ENCODE measurements at regions not wholly inside any gene's neighbourhood (a gene's known extent, or its start where the extent isn't known, plus 50 kb on each side); places are given as distances from the start of the nearest gene placed in this dataset.
"Not testable (repeated sequence)": the region's sequence is repeated elsewhere in the genome, so short reads cannot be mapped to it uniquely, and the experiment has no call there.

- DNase-seq = no peak
Observed at GRCh38 chr1:214991691-214992315, 90.7 kb upstream of the KCNK2 start.

- no peak for DNase-seq
Observed at GRCh38 chr1:214993419-214993818, 89.1 kb upstream of the KCNK2 start.

DNA sequence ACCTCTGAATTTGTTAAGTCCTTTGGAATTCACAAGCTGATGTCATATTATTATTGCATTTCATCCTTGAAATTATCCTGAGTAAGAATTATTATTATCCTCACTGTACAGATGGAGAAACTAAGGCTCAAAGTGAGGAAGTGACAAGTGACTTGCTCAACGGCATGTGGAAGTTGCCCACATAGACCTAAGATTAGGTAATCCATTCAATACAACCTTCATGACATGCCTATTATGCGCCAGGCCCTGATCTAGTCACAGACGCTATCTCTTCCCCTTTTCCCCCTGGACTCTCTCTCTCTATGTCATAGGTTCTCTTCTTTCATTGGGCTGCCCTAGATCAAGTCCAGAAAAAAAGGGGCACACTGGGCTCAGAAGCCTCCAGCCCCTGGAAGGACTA is 84.9 kb upstream of the KCNK2 start:
- no peak for DNase-seq

- no peak for DNase-seq
Observed at GRCh38 chr1:215001419-215002021, 81.0 kb upstream of the KCNK2 start.

- DNase-seq = peak; percentile 67
Observed at GRCh38 chr1:215002471-215002870, 80.1 kb upstream of the KCNK2 start.

DNA sequence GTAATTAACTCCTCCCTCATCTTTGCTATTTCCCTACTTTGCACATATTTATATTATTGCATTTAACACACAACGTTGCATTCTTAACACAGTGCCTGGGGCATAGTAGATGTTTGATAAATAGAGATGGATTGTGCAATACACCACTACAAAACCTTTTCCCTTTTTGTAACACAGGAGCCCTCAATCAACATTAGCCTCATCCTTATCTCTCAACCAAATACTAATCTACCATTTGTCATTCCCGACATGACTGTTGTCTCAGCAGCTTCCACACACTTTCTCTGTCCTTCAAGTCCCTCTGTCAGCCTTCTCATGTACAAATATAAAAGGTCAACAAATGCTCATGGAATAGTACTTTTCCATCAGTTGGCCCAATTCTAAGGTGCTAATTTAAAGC is 78.9 kb upstream of the KCNK2 start:
- DNase-seq = no peak

- DNase-seq = no peak
Observed at GRCh38 chr1:215004121-215004827, 78.3 kb upstream of the KCNK2 start.

DNA sequence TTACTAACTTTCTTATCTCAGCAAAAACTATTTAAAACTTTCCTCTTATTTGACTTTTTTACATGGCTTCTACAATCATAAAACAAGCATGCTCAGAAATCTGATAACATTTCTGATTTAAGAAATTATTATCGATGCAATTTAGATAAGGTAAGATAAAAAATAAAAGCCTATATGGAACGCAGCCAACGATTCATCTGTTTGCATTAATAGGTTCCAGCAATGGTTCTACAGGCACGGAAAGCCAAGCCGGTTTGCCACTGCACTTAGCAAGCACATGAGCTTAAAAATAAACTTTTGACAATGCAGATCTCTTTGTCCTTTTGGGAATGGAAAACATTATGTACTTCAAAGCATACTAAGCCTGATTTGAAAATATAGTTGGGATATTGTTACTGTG is 77.5 kb upstream of the KCNK2 start:
- no peak for DNase-seq

DNA sequence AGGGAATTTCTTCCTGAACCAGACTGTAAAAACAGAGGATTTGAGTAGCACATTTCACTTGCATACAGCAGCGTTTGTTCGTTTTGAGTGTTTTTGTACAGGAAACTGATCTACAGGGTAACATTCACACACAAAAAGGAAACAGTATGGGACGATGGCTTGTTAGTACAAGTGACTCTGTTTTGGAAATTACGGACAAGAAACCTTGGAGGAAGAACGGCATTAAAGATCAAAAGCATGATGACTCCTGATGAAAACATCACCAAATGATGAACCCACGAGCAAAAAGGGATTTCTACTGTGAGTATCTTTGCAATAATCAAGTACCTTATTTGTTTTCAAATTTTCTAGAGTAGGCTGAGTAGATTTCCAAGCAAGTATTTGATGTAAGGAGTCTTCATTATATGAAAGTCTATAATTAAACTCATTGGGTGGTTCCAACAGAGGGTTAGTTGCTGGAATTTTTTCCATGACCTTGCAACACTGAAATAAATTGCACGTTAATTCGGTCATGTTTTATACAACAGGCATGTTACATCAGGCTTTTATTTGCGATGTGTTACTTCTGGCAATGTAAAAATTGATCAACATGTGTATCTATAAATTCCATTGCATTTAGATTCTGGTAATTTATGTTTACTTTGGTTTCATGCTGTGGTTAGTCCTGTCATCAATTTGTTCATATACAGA is 76.7 kb upstream of the KCNK2 start:
- no peak for DNase-seq

DNA sequence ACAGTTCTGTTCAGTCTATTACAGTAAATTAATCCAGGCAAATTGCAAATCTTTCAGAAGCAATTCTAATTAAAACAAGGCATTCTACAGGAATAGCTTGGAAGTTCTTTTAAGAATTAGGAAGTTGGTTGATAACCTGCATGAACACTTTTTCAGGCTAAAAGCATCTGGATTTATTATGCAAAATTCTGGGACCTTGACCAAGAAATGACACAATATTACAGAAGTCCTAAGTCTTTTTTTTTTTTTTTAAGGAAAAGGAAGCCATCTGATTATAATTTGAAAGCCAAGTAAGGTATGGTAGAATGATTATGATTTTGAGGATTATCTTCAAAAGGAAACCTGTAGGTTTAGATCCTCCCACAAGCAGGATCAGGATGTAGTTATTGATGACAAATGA is 74.7 kb upstream of the KCNK2 start:
- no peak for DNase-seq

DNA sequence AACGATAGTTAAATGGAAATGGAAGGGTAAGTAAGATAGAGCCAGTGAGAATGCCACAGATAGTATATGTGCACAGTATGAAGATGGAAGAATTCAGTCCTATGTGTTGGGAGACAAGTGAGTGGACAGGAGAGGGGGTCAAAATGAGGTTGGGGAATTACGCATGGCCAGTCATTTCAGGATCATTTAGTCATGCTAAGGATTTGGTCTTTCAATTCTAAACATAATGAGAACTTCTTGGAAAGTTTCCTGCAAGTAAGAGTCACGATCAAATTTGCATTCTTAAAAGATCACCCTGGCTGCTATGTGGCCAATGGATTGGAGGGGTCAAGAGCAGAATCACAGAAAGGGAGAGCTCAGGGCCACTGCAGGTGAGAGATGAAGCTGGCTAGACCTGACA is 64.0 kb upstream of the KCNK2 start:
- no peak for DNase-seq

- no peak for DNase-seq
Observed at GRCh38 chr1:215022204-215022603, 60.3 kb upstream of the KCNK2 start.

GRCh38 chr1:215022741-215023141 is 59.8 kb upstream of the KCNK2 start:
- no peak for DNase-seq

DNA sequence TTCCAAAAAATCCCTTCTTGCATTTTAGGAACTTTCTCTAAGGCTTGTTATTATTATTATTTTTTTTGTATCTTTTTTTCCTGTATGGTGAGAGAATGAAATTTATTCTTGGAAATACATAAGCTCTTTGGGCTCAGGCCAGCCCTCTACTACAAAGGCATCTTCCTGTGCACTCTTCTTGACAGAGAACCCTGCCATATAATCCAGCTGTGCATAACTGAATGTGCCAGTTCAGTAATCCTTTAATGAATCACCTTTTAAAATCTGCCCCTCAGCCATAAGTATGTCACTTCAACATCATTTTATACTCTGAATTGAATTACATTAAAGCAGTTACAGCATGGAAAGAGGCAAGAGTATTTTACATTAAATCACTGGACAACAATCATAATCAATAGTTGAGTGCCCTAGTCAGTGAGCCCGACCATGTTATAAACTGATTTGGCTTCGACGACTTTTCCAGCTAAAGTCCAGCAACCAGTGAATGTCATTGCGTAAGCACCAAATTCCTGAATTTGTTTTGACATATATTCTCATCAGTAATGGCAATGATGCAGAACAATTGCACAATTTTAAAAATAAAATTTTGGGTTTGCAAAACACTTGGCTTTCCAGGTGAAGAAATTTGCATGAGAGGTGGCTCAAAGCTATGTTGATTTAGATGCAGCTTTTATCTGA is 59.2 kb upstream of the KCNK2 start:
- no peak for DNase-seq

- DNase-seq = no peak
Observed at GRCh38 chr1:215028954-215029353, 53.6 kb upstream of the KCNK2 start.

- not testable (repeated sequence) for DNase-seq
Observed at GRCh38 chr1:215030581-215030980, 52.0 kb upstream of the KCNK2 start.

GRCh38 chr1:215031392-215031791 is 51.1 kb upstream of the KCNK2 start:
- DNase-seq = no peak
